GM23338 (cell line): ENCODE measurements at regions not wholly inside any gene's neighbourhood (a gene's known extent, or its start where the extent isn't known, plus 50 kb on each side); places are given as distances from the start of the nearest gene placed in this dataset.

Source experiments
- CREB1 ChIP-seq: fragments of 250-450 bp; sonication (Bioruptor Pico); IDR thresholded peaks from 2 replicates; pipeline ENCODE4 v1.5.0; 2020; ENCODE audit warnings: low read depth, mild to moderate bottlenecking, moderate library complexity
- CTCF ChIP-seq, 2 experiments: fragments of 200-600 bp in 1 of 2; sonication (generic) in 1 of 2; conservative IDR thresholded peaks; 2 replicates each; pipeline versions ENCODE4 v1.5.1 to v1.6.1; 2016 to 2017; ENCODE audit warnings: antibody characterized with exemption in 2 of 2, low read depth in 2 of 2, mild to moderate bottlenecking in 2 of 2, moderate library complexity in 1 of 2
- ETS1 ChIP-seq: IDR thresholded peaks from 2 replicates; pipeline ENCODE4 v1.6.1; 2016; ENCODE audit warnings: antibody characterized with exemption
- EZH2 ChIP-seq: fragments of 200-600 bp; sonication (generic); IDR thresholded peaks from one replicate; pipeline ENCODE4 v1.8.0; 2017; ENCODE audit warnings: antibody characterized with exemption, mild to moderate bottlenecking, low read depth; ENCODE audit not compliant: unreplicated experiment
- NANOG ChIP-seq: IDR thresholded peaks from 2 replicates; pipeline ENCODE4 v1.6.1; 2016; ENCODE audit warnings: antibody characterized with exemption, borderline replicate concordance
- POLR2AphosphoS5 ChIP-seq: IDR thresholded peaks from 2 replicates; pipeline ENCODE4 v1.6.1; 2016; ENCODE audit warnings: antibody characterized with exemption, low read depth
- REST ChIP-seq: IDR thresholded peaks from one replicate; pipeline ENCODE4 v1.6.1; 2018; ENCODE audit warnings: antibody characterized with exemption; ENCODE audit not compliant: unreplicated experiment
- ZNF114 ChIP-seq: fragments of 250-450 bp; sonication (Bioruptor Pico); IDR thresholded peaks from 2 replicates; pipeline ENCODE4 v1.5.0; 2020; ENCODE audit warnings: mild to moderate bottlenecking, moderate library complexity
- ZNF331 ChIP-seq: fragments of 250-450 bp; sonication (Bioruptor Pico); IDR thresholded peaks from 2 replicates; pipeline ENCODE4 v1.5.0; 2020; ENCODE audit warnings: low read depth, mild to moderate bottlenecking, moderate library complexity

- TF ChIP-seq CTCF (conservative IDR thresholded peaks at IDR 0.05; ENCODE audit: low read depth in 2 of 2) = no peak
- no peak for TF ChIP-seq CREB1 (CRISPR knock-in tag)
- TF ChIP-seq POLR2AphosphoS5 = no peak
- no peak for TF ChIP-seq ZNF114
- TF ChIP-seq NANOG = no peak
- no peak for TF ChIP-seq REST
- no peak for TF ChIP-seq ZNF331 (CRISPR knock-in tag)
- no peak for TF ChIP-seq EZH2
- TF ChIP-seq ETS1 = no peak
Measured at GRCh38 chr18:68564961-68565360, 149.9 kb downstream of the TMX3 start.
